ENCODE measurements at regions not wholly inside any gene's neighbourhood (a gene's known extent, or its start where the extent isn't known, plus 50 kb on each side); places are given as distances from the start of the nearest gene placed in this dataset.

GRCh38 chr2:192473331-192473730 lies 278.6 kb upstream of the TMEFF2 start:
- Mint-ChIP-seq H3K9me3 (ENCODE audit: low read depth) (peaks cover 13% of the 10 kb centered on the region), H3K27ac (no peak overlapping the region), H3K4me1 (ENCODE audit: low read depth) (no peaks in the 10 kb centered on the region), H3K4me3 (no peak overlapping the region), H3K27me3 (no peaks in the 10 kb centered on the region), H3K36me3 (no peaks in the 10 kb centered on the region)

GRCh38 chr2:192471982-192472381 lies 277.2 kb upstream of the TMEFF2 start:
- no peaks in the 10 kb centered on the region for H3K27me3 Mint-ChIP-seq
- no peaks in the 10 kb centered on the region for H3K36me3 Mint-ChIP-seq
- H3K9me3 Mint-ChIP-seq (ENCODE audit: low read depth), result peaks cover 13% of the 10 kb centered on the region
- no peaks in the 10 kb centered on the region for H3K4me1 Mint-ChIP-seq (ENCODE audit: low read depth)
- no peak overlapping the region for H3K27ac Mint-ChIP-seq
- H3K4me3 Mint-ChIP-seq, result no peak overlapping the region

- peaks cover 10% of the 10 kb centered on the region for H3K9me3 Mint-ChIP-seq (ENCODE audit: low read depth)
- H3K36me3 Mint-ChIP-seq, result no peaks in the 10 kb centered on the region
- no peaks in the 10 kb centered on the region for H3K4me1 Mint-ChIP-seq (ENCODE audit: low read depth)
- no peak overlapping the region for H3K4me3 Mint-ChIP-seq
- H3K27ac Mint-ChIP-seq, result no peak overlapping the region
- no peaks in the 10 kb centered on the region for H3K27me3 Mint-ChIP-seq
Observed at GRCh38 chr2:192469612-192470011, 274.9 kb upstream of the TMEFF2 start.

- Mint-ChIP-seq H3K27ac (no peak overlapping the region), H3K9me3 (ENCODE audit: low read depth) (peaks cover 6% of the 10 kb centered on the region), H3K27me3 (no peaks in the 10 kb centered on the region), H3K4me3 (no peak overlapping the region), H3K36me3 (no peaks in the 10 kb centered on the region), H3K4me1 (ENCODE audit: low read depth) (no peaks in the 10 kb centered on the region)
Observed at GRCh38 chr2:192467953-192468660, 273.4 kb upstream of the TMEFF2 start.

- Mint-ChIP-seq H3K4me1 (ENCODE audit: low read depth) (no peaks in the 10 kb centered on the region), H3K4me3 (no peak overlapping the region), H3K9me3 (ENCODE audit: low read depth) (peaks cover 5% of the 10 kb centered on the region), H3K27ac (no peak overlapping the region), H3K36me3 (no peaks in the 10 kb centered on the region), H3K27me3 (no peaks in the 10 kb centered on the region)
Observed at GRCh38 chr2:192465141-192465540, 270.4 kb upstream of the TMEFF2 start.

- peaks cover 5% of the 10 kb centered on the region for H3K9me3 Mint-ChIP-seq (ENCODE audit: low read depth)
- H3K36me3 Mint-ChIP-seq, result no peaks in the 10 kb centered on the region
- no peaks in the 10 kb centered on the region for H3K4me1 Mint-ChIP-seq (ENCODE audit: low read depth)
Observed at GRCh38 chr2:192459422-192459821, 264.7 kb upstream of the TMEFF2 start.

GRCh38 chr2:192448881-192449280 lies 254.1 kb upstream of the TMEFF2 start:
- H3K4me3 Mint-ChIP-seq, result no peak overlapping the region
- no peaks in the 10 kb centered on the region for H3K36me3 Mint-ChIP-seq
- H3K9me3 Mint-ChIP-seq (ENCODE audit: low read depth), result no peaks in the 10 kb centered on the region
- no peak overlapping the region for H3K27ac Mint-ChIP-seq
- no peaks in the 10 kb centered on the region for H3K4me1 Mint-ChIP-seq (ENCODE audit: low read depth)
- peaks cover 2% of the 10 kb centered on the region for H3K27me3 Mint-ChIP-seq

More at GRCh38 chr2:192459422-192459821, 264.7 kb upstream of the TMEFF2 start:
- Mint-ChIP-seq H3K27me3 (no peaks in the 10 kb centered on the region), H3K4me3 (no peak overlapping the region), H3K27ac (no peak overlapping the region)

- Mint-ChIP-seq H3K27me3 (no peaks in the 10 kb centered on the region), H3K27ac (no peak overlapping the region), H3K4me1 (ENCODE audit: low read depth) (no peaks in the 10 kb centered on the region), H3K4me3 (no peak overlapping the region), H3K9me3 (ENCODE audit: low read depth) (no peaks in the 10 kb centered on the region), H3K36me3 (no peaks in the 10 kb centered on the region)
Observed at GRCh38 chr2:192444286-192444838, 249.6 kb upstream of the TMEFF2 start.

- H3K27me3 Mint-ChIP-seq, result no peaks in the 10 kb centered on the region
- no peaks in the 10 kb centered on the region for H3K4me1 Mint-ChIP-seq (ENCODE audit: low read depth)
- no peaks in the 10 kb centered on the region for H3K9me3 Mint-ChIP-seq (ENCODE audit: low read depth)
- H3K36me3 Mint-ChIP-seq, result no peaks in the 10 kb centered on the region
- no peak overlapping the region for H3K27ac Mint-ChIP-seq
- no peak overlapping the region for H3K4me3 Mint-ChIP-seq
Observed at GRCh38 chr2:192443831-192444230, 249.1 kb upstream of the TMEFF2 start.

- Mint-ChIP-seq H3K27me3 (no peaks in the 10 kb centered on the region), H3K9me3 (ENCODE audit: low read depth) (no peaks in the 10 kb centered on the region), H3K4me1 (ENCODE audit: low read depth) (no peaks in the 10 kb centered on the region), H3K4me3 (no peak overlapping the region), H3K36me3 (no peaks in the 10 kb centered on the region), H3K27ac (no peak overlapping the region)
Observed at GRCh38 chr2:192438239-192438638, 243.5 kb upstream of the TMEFF2 start.

GRCh38 chr2:192437653-192438052 lies 242.9 kb upstream of the TMEFF2 start:
- H3K9me3 Mint-ChIP-seq (ENCODE audit: low read depth), result no peaks in the 10 kb centered on the region
- H3K4me3 Mint-ChIP-seq, result no peak overlapping the region
- no peaks in the 10 kb centered on the region for H3K27me3 Mint-ChIP-seq
- H3K4me1 Mint-ChIP-seq (ENCODE audit: low read depth), result no peaks in the 10 kb centered on the region
- H3K27ac Mint-ChIP-seq, result no peak overlapping the region
- H3K36me3 Mint-ChIP-seq, result no peaks in the 10 kb centered on the region

- Mint-ChIP-seq H3K9me3 (ENCODE audit: low read depth) (no peaks in the 10 kb centered on the region), H3K36me3 (no peaks in the 10 kb centered on the region), H3K4me1 (ENCODE audit: low read depth) (no peaks in the 10 kb centered on the region), H3K4me3 (no peak overlapping the region), H3K27me3 (no peaks in the 10 kb centered on the region), H3K27ac (no peak overlapping the region)
Observed at GRCh38 chr2:192424243-192424642, 229.5 kb upstream of the TMEFF2 start.

- no peak overlapping the region for H3K27ac Mint-ChIP-seq
- no peak overlapping the region for H3K4me3 Mint-ChIP-seq
- no peaks in the 10 kb centered on the region for H3K4me1 Mint-ChIP-seq (ENCODE audit: low read depth)
- H3K36me3 Mint-ChIP-seq, result no peaks in the 10 kb centered on the region
- no peaks in the 10 kb centered on the region for H3K27me3 Mint-ChIP-seq
- H3K9me3 Mint-ChIP-seq (ENCODE audit: low read depth), result no peaks in the 10 kb centered on the region
Observed at GRCh38 chr2:192419786-192420185, 225.1 kb upstream of the TMEFF2 start.

GRCh38 chr2:192416060-192416459 lies 221.3 kb upstream of the TMEFF2 start:
- Mint-ChIP-seq H3K4me1 (ENCODE audit: low read depth) (no peaks in the 10 kb centered on the region), H3K36me3 (no peaks in the 10 kb centered on the region), H3K9me3 (ENCODE audit: low read depth) (no peaks in the 10 kb centered on the region), H3K4me3 (no peak overlapping the region), H3K27me3 (no peaks in the 10 kb centered on the region), H3K27ac (no peak overlapping the region)

GRCh38 chr2:192414794-192415193 lies 220.1 kb upstream of the TMEFF2 start:
- H3K9me3 Mint-ChIP-seq (ENCODE audit: low read depth), result no peaks in the 10 kb centered on the region
- H3K4me1 Mint-ChIP-seq (ENCODE audit: low read depth), result no peaks in the 10 kb centered on the region
- no peak overlapping the region for H3K4me3 Mint-ChIP-seq
- H3K27me3 Mint-ChIP-seq, result no peaks in the 10 kb centered on the region
- H3K36me3 Mint-ChIP-seq, result no peaks in the 10 kb centered on the region
- H3K27ac Mint-ChIP-seq, result no peak overlapping the region

Measured in activated naive CD8-positive, alpha-beta T cell (primary cell).